ENCODE measurements at regions not wholly inside any gene's neighbourhood (a gene's known extent, or its start where the extent isn't known, plus 50 kb on each side); places are given as distances from the start of the nearest gene placed in this dataset.

- Histone ChIP-seq H3K36me3 (ENCODE audit: control insufficient read depth in 3 of 3, insufficient read depth in 3 of 3, low read length in 3 of 3) (no peaks in the 10 kb centered on the region), H3K9me3 (ENCODE audit: control insufficient read depth in 3 of 3, low read length in 3 of 3) (no peaks in the 10 kb centered on the region), H3K27ac (ENCODE audit: low read depth, low read length) (no peak overlapping the region), H3K4me1 (ENCODE audit: control insufficient read depth in 3 of 3, insufficient read depth in 3 of 3, low read length in 3 of 3) (peaks cover 5 to 22% (median 12%) of the 10 kb centered on the region in 3 donors), H3K9ac (ENCODE audit: low read depth in 1 of 3, low read length in 3 of 3) (no peak overlapping the region), H3K27me3 (ENCODE audit: control insufficient read depth in 3 of 3, insufficient read depth in 3 of 3, low read length in 3 of 3) (peaks cover 0 to 3% (median 1%) of the 10 kb centered on the region in 3 donors), H3K4me3 (ENCODE audit: low read length in 3 of 3) (no peak overlapping the region)
Measured at GRCh38 chr10:71078454-71079145, 133.8 kb upstream of the UNC5B start.

GRCh38 chr10:71079761-71080380, 132.5 kb upstream of the UNC5B start:
- Histone ChIP-seq H3K36me3 (ENCODE audit: control insufficient read depth in 3 of 3, insufficient read depth in 3 of 3, low read length in 3 of 3) (no peaks in the 10 kb centered on the region), H3K9me3 (ENCODE audit: control insufficient read depth in 3 of 3, low read length in 3 of 3) (no peaks in the 10 kb centered on the region), H3K4me3 (ENCODE audit: low read length in 3 of 3) (no peak overlapping the region), H3K9ac (ENCODE audit: low read depth in 1 of 3, low read length in 3 of 3) (no peak overlapping the region), H3K4me1 (ENCODE audit: control insufficient read depth in 3 of 3, insufficient read depth in 3 of 3, low read length in 3 of 3) (peaks cover 4 to 20% (median 12%) of the 10 kb centered on the region in 3 donors), H3K27ac (ENCODE audit: low read depth, low read length) (no peak overlapping the region), H3K27me3 (ENCODE audit: control insufficient read depth in 3 of 3, insufficient read depth in 3 of 3, low read length in 3 of 3) (peaks cover 0 to 3% (median 0%) of the 10 kb centered on the region in 3 donors)

- no peak overlapping the region for H3K9ac ChIP-seq (ENCODE audit: low read depth in 1 of 3, low read length in 3 of 3)
- peaks cover 0 to 3% (median 0%) of the 10 kb centered on the region in 3 donors for H3K27me3 ChIP-seq (ENCODE audit: control insufficient read depth in 3 of 3, insufficient read depth in 3 of 3, low read length in 3 of 3)
- no peak overlapping the region for H3K27ac ChIP-seq (ENCODE audit: low read depth, low read length)
- peaks cover 0 to 13% (median 4%) of the 10 kb centered on the region in 3 donors for H3K4me1 ChIP-seq (ENCODE audit: control insufficient read depth in 3 of 3, insufficient read depth in 3 of 3, low read length in 3 of 3)
- no peaks in the 10 kb centered on the region for H3K36me3 ChIP-seq (ENCODE audit: control insufficient read depth in 3 of 3, insufficient read depth in 3 of 3, low read length in 3 of 3)
- H3K9me3 ChIP-seq (ENCODE audit: control insufficient read depth in 3 of 3, low read length in 3 of 3) = no peaks in the 10 kb centered on the region
- H3K4me3 ChIP-seq (ENCODE audit: low read length in 3 of 3) = no peak overlapping the region
Measured at GRCh38 chr10:71080381-71081228, 131.8 kb upstream of the UNC5B start.

GRCh38 chr10:71081229-71081560, 131.2 kb upstream of the UNC5B start:
- peaks cover 0 to 3% (median 0%) of the 10 kb centered on the region in 3 donors for H3K27me3 ChIP-seq (ENCODE audit: control insufficient read depth in 3 of 3, insufficient read depth in 3 of 3, low read length in 3 of 3)
- no peak overlapping the region for H3K9ac ChIP-seq (ENCODE audit: low read depth in 1 of 3, low read length in 3 of 3)
- H3K9me3 ChIP-seq (ENCODE audit: control insufficient read depth in 3 of 3, low read length in 3 of 3) = no peaks in the 10 kb centered on the region
- H3K27ac ChIP-seq (ENCODE audit: low read depth, low read length) = no peak overlapping the region
- no peak overlapping the region for H3K4me3 ChIP-seq (ENCODE audit: low read length in 3 of 3)
- H3K4me1 ChIP-seq (ENCODE audit: control insufficient read depth in 3 of 3, insufficient read depth in 3 of 3, low read length in 3 of 3) = peaks cover 0 to 9% (median 2%) of the 10 kb centered on the region in 3 donors
- H3K36me3 ChIP-seq (ENCODE audit: control insufficient read depth in 3 of 3, insufficient read depth in 3 of 3, low read length in 3 of 3) = no peaks in the 10 kb centered on the region

GRCh38 chr10:71081912-71082311, 130.5 kb upstream of the UNC5B start:
- no peak overlapping the region for H3K4me3 ChIP-seq (ENCODE audit: low read length in 3 of 3)
- H3K27me3 ChIP-seq (ENCODE audit: control insufficient read depth in 3 of 3, insufficient read depth in 3 of 3, low read length in 3 of 3) = peaks cover 0 to 3% (median 0%) of the 10 kb centered on the region in 3 donors
- no peak overlapping the region for H3K27ac ChIP-seq (ENCODE audit: low read depth, low read length)
- no peaks in the 10 kb centered on the region for H3K36me3 ChIP-seq (ENCODE audit: control insufficient read depth in 3 of 3, insufficient read depth in 3 of 3, low read length in 3 of 3)
- no peak overlapping the region for H3K9ac ChIP-seq (ENCODE audit: low read depth in 1 of 3, low read length in 3 of 3)
- H3K9me3 ChIP-seq (ENCODE audit: control insufficient read depth in 3 of 3, low read length in 3 of 3) = no peaks in the 10 kb centered on the region
- peaks cover 0 to 4% (median 2%) of the 10 kb centered on the region in 3 donors for H3K4me1 ChIP-seq (ENCODE audit: control insufficient read depth in 3 of 3, insufficient read depth in 3 of 3, low read length in 3 of 3)

- H3K27me3 ChIP-seq (ENCODE audit: control insufficient read depth in 3 of 3, insufficient read depth in 3 of 3, low read length in 3 of 3) = peaks cover 0 to 3% (median 0%) of the 10 kb centered on the region in 3 donors
- no peaks in the 10 kb centered on the region for H3K4me1 ChIP-seq (ENCODE audit: control insufficient read depth in 3 of 3, insufficient read depth in 3 of 3, low read length in 3 of 3)
- no peak overlapping the region for H3K9ac ChIP-seq (ENCODE audit: low read depth in 1 of 3, low read length in 3 of 3)
Measured at GRCh38 chr10:71082960-71083715, 129.2 kb upstream of the UNC5B start.

GRCh38 chr10:71083716-71083975, 128.7 kb upstream of the UNC5B start:
- peaks cover 0 to 3% (median 0%) of the 10 kb centered on the region in 3 donors for H3K27me3 ChIP-seq (ENCODE audit: control insufficient read depth in 3 of 3, insufficient read depth in 3 of 3, low read length in 3 of 3)
- H3K9me3 ChIP-seq (ENCODE audit: control insufficient read depth in 3 of 3, low read length in 3 of 3) = no peaks in the 10 kb centered on the region
- no peaks in the 10 kb centered on the region for H3K36me3 ChIP-seq (ENCODE audit: control insufficient read depth in 3 of 3, insufficient read depth in 3 of 3, low read length in 3 of 3)
- H3K4me1 ChIP-seq (ENCODE audit: control insufficient read depth in 3 of 3, insufficient read depth in 3 of 3, low read length in 3 of 3) = no peaks in the 10 kb centered on the region
- no peak overlapping the region for H3K27ac ChIP-seq (ENCODE audit: low read depth, low read length)
- H3K4me3 ChIP-seq (ENCODE audit: low read length in 3 of 3) = no peak overlapping the region
- H3K9ac ChIP-seq (ENCODE audit: low read depth in 1 of 3, low read length in 3 of 3) = no peak overlapping the region

More at GRCh38 chr10:71082960-71083715, 129.2 kb upstream of the UNC5B start:
- Histone ChIP-seq H3K27ac (ENCODE audit: low read depth, low read length) (no peak overlapping the region), H3K36me3 (ENCODE audit: control insufficient read depth in 3 of 3, insufficient read depth in 3 of 3, low read length in 3 of 3) (no peaks in the 10 kb centered on the region), H3K4me3 (ENCODE audit: low read length in 3 of 3) (no peak overlapping the region), H3K9me3 (ENCODE audit: control insufficient read depth in 3 of 3, low read length in 3 of 3) (no peaks in the 10 kb centered on the region)

GRCh38 chr10:71084061-71084817, 128.1 kb upstream of the UNC5B start:
- no peak overlapping the region for H3K27ac ChIP-seq (ENCODE audit: low read depth, low read length)
- no peaks in the 10 kb centered on the region for H3K4me1 ChIP-seq (ENCODE audit: control insufficient read depth in 3 of 3, insufficient read depth in 3 of 3, low read length in 3 of 3)
- no peak overlapping the region for H3K9ac ChIP-seq (ENCODE audit: low read depth in 1 of 3, low read length in 3 of 3)

GRCh38 chr10:71084818-71085126, 127.6 kb upstream of the UNC5B start:
- peaks cover 0 to 3% (median 0%) of the 10 kb centered on the region in 3 donors for H3K27me3 ChIP-seq (ENCODE audit: control insufficient read depth in 3 of 3, insufficient read depth in 3 of 3, low read length in 3 of 3)
- no peaks in the 10 kb centered on the region for H3K9me3 ChIP-seq (ENCODE audit: control insufficient read depth in 3 of 3, low read length in 3 of 3)
- no peaks in the 10 kb centered on the region for H3K36me3 ChIP-seq (ENCODE audit: control insufficient read depth in 3 of 3, insufficient read depth in 3 of 3, low read length in 3 of 3)
- no peak overlapping the region for H3K4me3 ChIP-seq (ENCODE audit: low read length in 3 of 3)
- no peak overlapping the region for H3K27ac ChIP-seq (ENCODE audit: low read depth, low read length)
- H3K4me1 ChIP-seq (ENCODE audit: control insufficient read depth in 3 of 3, insufficient read depth in 3 of 3, low read length in 3 of 3) = no peaks in the 10 kb centered on the region
- H3K9ac ChIP-seq (ENCODE audit: low read depth in 1 of 3, low read length in 3 of 3) = no peak overlapping the region

More at GRCh38 chr10:71084061-71084817, 128.1 kb upstream of the UNC5B start:
- no peaks in the 10 kb centered on the region for H3K9me3 ChIP-seq (ENCODE audit: control insufficient read depth in 3 of 3, low read length in 3 of 3)
- H3K4me3 ChIP-seq (ENCODE audit: low read length in 3 of 3) = no peak overlapping the region
- no peaks in the 10 kb centered on the region for H3K36me3 ChIP-seq (ENCODE audit: control insufficient read depth in 3 of 3, insufficient read depth in 3 of 3, low read length in 3 of 3)
- H3K27me3 ChIP-seq (ENCODE audit: control insufficient read depth in 3 of 3, insufficient read depth in 3 of 3, low read length in 3 of 3) = peaks cover 0 to 3% (median 0%) of the 10 kb centered on the region in 3 donors
